ENCODE measurements at regions not wholly inside any gene's neighbourhood (a gene's known extent, or its start where the extent isn't known, plus 50 kb on each side); places are given as distances from the start of the nearest gene placed in this dataset.

- DNase-seq (ENCODE audit: low read depth): peak; percentile 79
- H3K4me3 ChIP-seq (ENCODE audit: low read length): no peak overlapping the region
- TF ChIP-seq CTCF (conservative IDR thresholded peaks at IDR 0.05; ENCODE audit: low read depth, low read length): no peak
These were observed 319.6 kb upstream of the HS3ST1 start for GRCh38 chr4:11748164-11748872.

GRCh38 chr4:11746734-11747133 lies 318.0 kb upstream of the HS3ST1 start:
- DNase-seq (ENCODE audit: low read depth): no peak

GRCh38 chr4:11743976-11744375 lies 315.3 kb upstream of the HS3ST1 start:
- no peak for DNase-seq (ENCODE audit: low read depth)
- TF ChIP-seq CTCF (conservative IDR thresholded peaks at IDR 0.05; ENCODE audit: low read depth, low read length): no peak
- no peak overlapping the region for H3K4me3 ChIP-seq (ENCODE audit: low read length)

More at GRCh38 chr4:11746734-11747133, 318.0 kb upstream of the HS3ST1 start:
- no peak overlapping the region for H3K4me3 ChIP-seq (ENCODE audit: low read length)
- no peak for TF ChIP-seq CTCF (conservative IDR thresholded peaks at IDR 0.05; ENCODE audit: low read depth, low read length)

GRCh38 chr4:11743236-11743635 lies 314.5 kb upstream of the HS3ST1 start:
- DNase-seq (ENCODE audit: low read depth): no peak
- TF ChIP-seq CTCF (conservative IDR thresholded peaks at IDR 0.05; ENCODE audit: low read depth, low read length): no peak
- H3K4me3 ChIP-seq (ENCODE audit: low read length): no peak overlapping the region

- no peak for TF ChIP-seq CTCF (conservative IDR thresholded peaks at IDR 0.05; ENCODE audit: low read depth, low read length)
- peak; percentile 38 for DNase-seq (ENCODE audit: low read depth)
- H3K4me3 ChIP-seq (ENCODE audit: low read length): no peak overlapping the region
These were observed 312.5 kb upstream of the HS3ST1 start for GRCh38 chr4:11741190-11741652.

- TF ChIP-seq CTCF (conservative IDR thresholded peaks at IDR 0.05; ENCODE audit: low read depth, low read length): no peak
- DNase-seq (ENCODE audit: low read depth): no peak
These were observed 311.3 kb upstream of the HS3ST1 start for GRCh38 chr4:11739992-11740391.

GRCh38 chr4:11736978-11737377 lies 308.3 kb upstream of the HS3ST1 start:
- TF ChIP-seq CTCF (conservative IDR thresholded peaks at IDR 0.05; ENCODE audit: low read depth, low read length): no peak
- no peak for DNase-seq (ENCODE audit: low read depth)

More at GRCh38 chr4:11739992-11740391, 311.3 kb upstream of the HS3ST1 start:
- no peak overlapping the region for H3K4me3 ChIP-seq (ENCODE audit: low read length)

More at GRCh38 chr4:11736978-11737377, 308.3 kb upstream of the HS3ST1 start:
- H3K4me3 ChIP-seq (ENCODE audit: low read length): no peak overlapping the region

All from retinal pigment epithelial cell (primary cell).